DMS 273 (cell line): ENCODE measurements at regions not wholly inside any gene's neighbourhood (a gene's known extent, or its start where the extent isn't known, plus 50 kb on each side); places are given as distances from the start of the nearest gene placed in this dataset.

Source experiments
- DNase-seq: peaks from one replicate; lab custom pipeline; 2025; ENCODE audit not compliant: unreplicated experiment; lab: John Stamatoyannopoulos, UW

- DNase-seq, result no peak
These were observed 388.3 kb upstream of the MGMT start for GRCh38 chr10:129078746-129079145.

GRCh38 chr10:129079705-129080104 is 387.3 kb upstream of the MGMT start:
- DNase-seq, result no peak

- no peak for DNase-seq
These were observed 381.2 kb upstream of the MGMT start for GRCh38 chr10:129085811-129086210.

GRCh38 chr10:129089341-129089740 is 377.7 kb upstream of the MGMT start:
- no peak for DNase-seq

- no peak for DNase-seq
These were observed 376.9 kb upstream of the MGMT start for GRCh38 chr10:129090165-129090564.

- no peak for DNase-seq
These were observed 376.2 kb upstream of the MGMT start for GRCh38 chr10:129090618-129091366.

- DNase-seq, result no peak
These were observed 373.4 kb upstream of the MGMT start for GRCh38 chr10:129093641-129094040.

GRCh38 chr10:129094233-129094632 is 372.8 kb upstream of the MGMT start:
- DNase-seq, result no peak

- no peak for DNase-seq
These were observed 372.2 kb upstream of the MGMT start for GRCh38 chr10:129094861-129095260.

- DNase-seq, result no peak
These were observed 371.4 kb upstream of the MGMT start for GRCh38 chr10:129095680-129096064.

- peak; percentile 4 for DNase-seq
These were observed 370.7 kb upstream of the MGMT start for GRCh38 chr10:129096065-129096984.

GRCh38 chr10:129097776-129098330 is 369.2 kb upstream of the MGMT start:
- no peak for DNase-seq

- DNase-seq, result no peak
These were observed 368.5 kb upstream of the MGMT start for GRCh38 chr10:129098517-129098916.

- no peak for DNase-seq
These were observed 367.6 kb upstream of the MGMT start for GRCh38 chr10:129099486-129099885.

GRCh38 chr10:129099992-129100391 is 367.0 kb upstream of the MGMT start:
- DNase-seq, result no peak

GRCh38 chr10:129101232-129101980 is 365.6 kb upstream of the MGMT start:
- peak; percentile 2 for DNase-seq

GRCh38 chr10:129102906-129103693 is 363.9 kb upstream of the MGMT start:
- DNase-seq, result no peak

- DNase-seq, result no peak
These were observed 362.6 kb upstream of the MGMT start for GRCh38 chr10:129104266-129105045.

GRCh38 chr10:129105266-129105665 is 361.8 kb upstream of the MGMT start:
- no peak for DNase-seq

- DNase-seq, result no peak
These were observed 360.7 kb upstream of the MGMT start for GRCh38 chr10:129106314-129106713.
